Right lobe of liver (tissue), 6 donors: ENCODE measurements at regions not wholly inside any gene's neighbourhood (a gene's known extent, or its start where the extent isn't known, plus 50 kb on each side); places are given as distances from the start of the nearest gene placed in this dataset.

Experiments
- ATAC-seq, 4 donors: fragments of 200-7000 bp; cut with Tn5 transposase; one replicate each; pipeline ENCODE4 v1.9.1; 2020; ENCODE audit warnings: mild to moderate bottlenecking in 4 of 4, moderate library complexity in 4 of 4
- DNase-seq, 3 donors: peaks; one replicate each; pipeline ENCODE4 v3.0.0-alpha.2; 2020
- H3K27ac ChIP-seq, 3 donors: fragments of 200-600 bp; one replicate each; pipeline ENCODE4 v1.8.0; 2022
- H3K27me3 ChIP-seq, 2 donors: fragments of 200-600 bp; one replicate each; pipeline ENCODE4 v1.8.0; 2022
- H3K36me3 ChIP-seq, 4 donors: fragments of 200-600 bp; sonication (generic) in 1 of 4; one replicate each; pipeline versions ENCODE4 v1.5.1 to v1.8.0; 2017 to 2022; ENCODE audit warnings: control low read depth in 1 of 4
- H3K4me1 ChIP-seq, 4 donors: fragments of 200-600 bp; sonication (generic) in 1 of 4; one replicate each; pipeline versions ENCODE4 v1.5.1 to v1.8.0; 2017 to 2022; ENCODE audit warnings: control low read depth in 1 of 4
- H3K4me3 ChIP-seq, 3 donors: fragments of 200-600 bp; one replicate each; pipeline ENCODE4 v1.8.0; 2022
- H3K9me3 ChIP-seq, 4 donors: fragments of 200-600 bp; sonication (generic) in 1 of 4; one replicate each; pipeline versions ENCODE4 v1.5.1 to v1.8.0; 2017 to 2022; ENCODE audit warnings: control low read depth in 1 of 4
- CTCF ChIP-seq, 4 donors: fragments of 200-600 bp in 3 of 4; fragments of 450-650 bp in 1 of 4; IDR thresholded peaks; one replicate each; pipeline versions ENCODE4 v1.5.1 to v1.8.0; 2016 to 2022; ENCODE audit warnings: antibody characterized with exemption in 4 of 4, mild to moderate bottlenecking in 2 of 4
- POLR2A ChIP-seq: fragments of 450-650 bp; IDR thresholded peaks from one replicate; pipeline ENCODE4 v1.6.1; 2017; ENCODE audit warnings: antibody characterized with exemption, mild to moderate bottlenecking
- WGBS: methylation state at CpG from one replicate; pipeline ENCODE4 v1.1.6; 2018; ENCODE audit warnings: low coverage, low lambda C conversion rate; ENCODE audit not compliant: insufficient coverage; ENCODE audit errors: missing lambda C conversion rate; 5-methylcytosine and 5-hydroxymethylcytosine counted together
- intact Hi-C, 2 donors: fragments of 100-400 bp; cut with DNase I; formaldehyde crosslinking; loops; one replicate each; pipeline versions ENCODE4 v1.11.2 to v1.14.1; 2022
- donor health status: DM: no; HTN: yes; CAD: no.
- donor health status: DM: no; HTN: no; CAD: no.
- donor health status: DM: no; HTN: no; CAD: no.
- donor health status: DM: no; HTN: yes; CAD: no.
- donor health status: DM: no; HTN: yes; CAD: no.

- TF ChIP-seq CTCF (IDR thresholded peaks at IDR 0.05) (no peak), POLR2A (no peak)
- Histone ChIP-seq H3K36me3 (no peaks in the 10 kb centered on the region), H3K9me3 (no peaks in the 10 kb centered on the region), H3K27me3 (no peaks in the 10 kb centered on the region), H3K4me1 (no peaks in the 10 kb centered on the region), H3K27ac (no peak overlapping the region), H3K4me3 (no peak overlapping the region)
- no peak for ATAC-seq
- DNase-seq: no peak
- intact Hi-C loops: no loop called here
- WGBS: 24% methylated on average over 1 of the region's 1 CpG
Observed at GRCh38 chr7:126119981-126120380, 1132.8 kb downstream of the GRM8 start.

- Histone ChIP-seq H3K27me3 (no peaks in the 10 kb centered on the region), H3K9me3 (no peaks in the 10 kb centered on the region), H3K36me3 (no peaks in the 10 kb centered on the region), H3K4me3 (no peak overlapping the region), H3K4me1 (no peaks in the 10 kb centered on the region), H3K27ac (no peak overlapping the region)
- no peak for DNase-seq
- intact Hi-C loops: no loop called here
- TF ChIP-seq POLR2A (no peak), CTCF (IDR thresholded peaks at IDR 0.05) (no peak)
- 13% methylated on average over 1 of the region's 1 CpG for WGBS
- no peak for ATAC-seq
Observed at GRCh38 chr7:126103582-126103981, 1149.2 kb downstream of the GRM8 start.

GRCh38 chr7:126083014-126083413, 1153.4 kb upstream of the POT1 start:
- DNase-seq: no peak
- TF ChIP-seq CTCF (IDR thresholded peaks at IDR 0.05): no peak
- no peak for TF ChIP-seq POLR2A
- intact Hi-C loops: no loop called here

GRCh38 chr7:126079581-126079980, 1150.0 kb upstream of the POT1 start:
- no peak overlapping the region for H3K4me3 ChIP-seq
- H3K27me3 ChIP-seq: no peaks in the 10 kb centered on the region
- intact Hi-C loops: no loop called here
- TF ChIP-seq CTCF (IDR thresholded peaks at IDR 0.05): no peak
- TF ChIP-seq POLR2A: no peak
- H3K36me3 ChIP-seq: no peaks in the 10 kb centered on the region
- no peaks in the 10 kb centered on the region for H3K9me3 ChIP-seq
- DNase-seq: no peak
- ATAC-seq: no peak
- H3K27ac ChIP-seq: no peak overlapping the region
- no peaks in the 10 kb centered on the region for H3K4me1 ChIP-seq

More at GRCh38 chr7:126083014-126083413, 1153.4 kb upstream of the POT1 start:
- Histone ChIP-seq H3K27ac (no peak overlapping the region), H3K27me3 (no peaks in the 10 kb centered on the region), H3K4me3 (no peak overlapping the region), H3K9me3 (no peaks in the 10 kb centered on the region), H3K36me3 (no peaks in the 10 kb centered on the region), H3K4me1 (no peaks in the 10 kb centered on the region)
- no peak for ATAC-seq

- no peaks in the 10 kb centered on the region for H3K36me3 ChIP-seq
- 66% methylated on average over 3 of the region's 3 CpGs for WGBS
- H3K4me1 ChIP-seq: no peaks in the 10 kb centered on the region
- DNase-seq (no peak), ATAC-seq (no peak)
- no peak overlapping the region for H3K4me3 ChIP-seq
- H3K9me3 ChIP-seq: no peaks in the 10 kb centered on the region
- intact Hi-C loops: no loop called here
- TF ChIP-seq POLR2A (no peak), CTCF (IDR thresholded peaks at IDR 0.05) (no peak)
- no peak overlapping the region for H3K27ac ChIP-seq
- H3K27me3 ChIP-seq: no peaks in the 10 kb centered on the region
Observed at GRCh38 chr7:126079151-126079550, 1149.5 kb upstream of the POT1 start.
